ENCODE measurements at regions not wholly inside any gene's neighbourhood (a gene's known extent, or its start where the extent isn't known, plus 50 kb on each side); places are given as distances from the start of the nearest gene placed in this dataset.

DNA sequence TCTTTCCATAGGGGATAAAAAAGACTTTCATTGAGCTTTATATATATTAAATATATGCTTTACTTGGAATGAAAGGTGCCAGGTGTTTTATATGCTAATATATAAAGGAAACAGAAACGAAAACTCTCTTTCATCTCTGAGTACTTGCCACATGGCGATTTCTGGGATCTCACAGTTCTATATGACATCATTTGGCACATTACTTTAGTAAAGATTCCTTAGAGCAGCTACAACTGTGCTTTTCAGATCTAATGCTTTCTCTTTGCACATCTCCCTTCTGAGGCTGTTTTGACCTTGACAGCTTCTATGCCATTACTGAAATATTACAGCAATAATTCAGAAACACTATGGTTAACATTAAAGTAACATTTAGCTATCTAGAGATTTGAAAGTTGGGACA is 1082.9 kb upstream of the CDH2 start:
- DNase-seq, result no peak
- H3K4me1 ChIP-seq, result no peaks in the 10 kb centered on the region
- ATAC-seq, result no peak
- H3K27me3 ChIP-seq, result no peaks in the 10 kb centered on the region
- 32 to 54% methylated on average over 2 of the region's 2 CpGs for WGBS, 2 donors
- intact Hi-C loops (cut with DNase I), result no loop called here
- TF ChIP-seq POLR2A (IDR thresholded peaks at IDR 0.05) (no peak), CTCF (IDR thresholded peaks at IDR 0.05) (no peak)
- H3K27ac ChIP-seq, result no peak overlapping the region
- H3K9me3 ChIP-seq, result no peaks in the 10 kb centered on the region
- no peaks in the 10 kb centered on the region for H3K36me3 ChIP-seq (replicated peaks in 1 of 2; ENCODE audit: insufficient read depth in 1 of 2, low read depth in 2 of 2)
- no peak overlapping the region for H3K4me3 ChIP-seq

DNA sequence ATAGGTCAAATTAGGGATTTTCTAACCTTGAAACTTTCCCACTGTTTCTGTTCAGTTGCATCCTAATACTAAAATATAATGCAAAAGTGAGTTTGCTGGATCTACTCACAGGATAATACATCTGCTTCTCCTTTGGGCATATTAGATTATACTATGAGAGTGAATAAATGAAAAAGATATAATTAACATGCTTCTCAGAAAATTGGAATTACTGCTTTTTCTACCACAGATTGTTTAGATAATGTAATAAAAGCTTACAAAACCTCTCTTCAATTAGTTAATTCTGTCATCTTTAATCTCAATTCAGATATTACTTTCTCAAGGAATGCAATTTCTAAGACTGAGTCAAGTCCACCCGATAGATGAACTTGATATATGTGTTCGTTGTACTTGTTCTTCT is 1077.2 kb upstream of the CDH2 start:
- H3K4me3 ChIP-seq, result no peak overlapping the region
- H3K4me1 ChIP-seq, result no peaks in the 10 kb centered on the region
- WGBS, 2 donors, result 67 to 72% methylated on average over 2 of the region's 2 CpGs
- ATAC-seq (no peak), DNase-seq (no peak)
- intact Hi-C loops (cut with DNase I), result no loop called here
- H3K9me3 ChIP-seq, result no peaks in the 10 kb centered on the region
- H3K36me3 ChIP-seq (replicated peaks in 1 of 2; ENCODE audit: insufficient read depth in 1 of 2, low read depth in 2 of 2), result no peaks in the 10 kb centered on the region
- H3K27ac ChIP-seq, result no peak overlapping the region
- no peaks in the 10 kb centered on the region for H3K27me3 ChIP-seq
- no peak for TF ChIP-seq CTCF (IDR thresholded peaks at IDR 0.05)
- no peak for TF ChIP-seq POLR2A (IDR thresholded peaks at IDR 0.05)

GRCh38 chr18:29251681-29252080 is 1074.8 kb upstream of the CDH2 start:
- ATAC-seq (no peak), DNase-seq (no peak)
- Histone ChIP-seq H3K36me3 (replicated peaks in 1 of 2; ENCODE audit: insufficient read depth in 1 of 2, low read depth in 2 of 2) (no peaks in the 10 kb centered on the region), H3K27me3 (no peaks in the 10 kb centered on the region), H3K4me3 (no peak overlapping the region), H3K27ac (no peak overlapping the region), H3K4me1 (no peaks in the 10 kb centered on the region), H3K9me3 (no peaks in the 10 kb centered on the region)
- TF ChIP-seq CTCF (IDR thresholded peaks at IDR 0.05) (no peak), POLR2A (IDR thresholded peaks at IDR 0.05) (no peak)
- intact Hi-C loops (cut with DNase I), result no loop called here
- WGBS, 2 donors, result 12 to 33% methylated on average over 1 of the region's 1 CpG

DNA sequence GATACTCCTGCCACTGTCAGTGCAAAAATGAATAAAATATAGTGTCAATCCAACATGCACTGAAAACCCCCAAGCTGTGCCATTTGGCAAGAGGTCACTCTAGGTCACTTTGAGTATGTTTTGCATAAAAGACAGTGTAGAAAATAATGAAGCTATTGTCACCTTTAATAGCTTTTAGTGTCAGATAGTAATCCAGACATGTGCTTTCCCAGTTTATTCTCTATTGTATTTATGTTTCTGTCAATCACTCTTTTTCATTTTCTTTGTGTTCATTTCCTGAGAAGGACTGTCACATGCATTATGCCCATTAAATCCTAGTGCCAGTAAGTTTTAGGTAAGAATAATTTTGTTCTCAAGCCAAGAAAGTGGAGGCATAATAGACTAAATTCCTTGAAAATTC is 1073.9 kb upstream of the CDH2 start:
- TF ChIP-seq POLR2A (IDR thresholded peaks at IDR 0.05), result no peak
- TF ChIP-seq CTCF (IDR thresholded peaks at IDR 0.05), result no peak
- intact Hi-C loops (cut with DNase I), result no loop called here
- Histone ChIP-seq H3K36me3 (replicated peaks in 1 of 2; ENCODE audit: insufficient read depth in 1 of 2, low read depth in 2 of 2) (no peaks in the 10 kb centered on the region), H3K4me3 (no peak overlapping the region), H3K9me3 (no peaks in the 10 kb centered on the region), H3K27ac (no peak overlapping the region), H3K4me1 (no peaks in the 10 kb centered on the region), H3K27me3 (no peaks in the 10 kb centered on the region)
- DNase-seq, result no peak
- ATAC-seq, result no peak

GRCh38 chr18:29250259-29250658 is 1073.3 kb upstream of the CDH2 start:
- no peaks in the 10 kb centered on the region for H3K4me1 ChIP-seq
- H3K36me3 ChIP-seq (replicated peaks in 1 of 2; ENCODE audit: insufficient read depth in 1 of 2, low read depth in 2 of 2), result no peaks in the 10 kb centered on the region
- H3K27ac ChIP-seq, result no peak overlapping the region
- H3K4me3 ChIP-seq, result no peak overlapping the region
- TF ChIP-seq POLR2A (IDR thresholded peaks at IDR 0.05), result no peak
- TF ChIP-seq CTCF (IDR thresholded peaks at IDR 0.05), result no peak
- H3K27me3 ChIP-seq, result no peaks in the 10 kb centered on the region
- no peak for DNase-seq
- no peaks in the 10 kb centered on the region for H3K9me3 ChIP-seq
- intact Hi-C loops (cut with DNase I), result no loop called here
- ATAC-seq, result no peak
- 51 to 75% methylated on average over 4 of the region's 4 CpGs for WGBS, 2 donors

Data from body of pancreas (tissue), 4 donors.